Activated naive CD8-positive, alpha-beta T cell treated with anti-CD3 and anti-CD28 coated beads, Interleukin-2, amount 50 U/mL, for 16 hours (primary cell): ENCODE measurements at regions not wholly inside any gene's neighbourhood (a gene's known extent, or its start where the extent isn't known, plus 50 kb on each side); places are given as distances from the start of the nearest gene placed in this dataset.
"Not testable (repeated sequence)": the region's sequence is repeated elsewhere in the genome, so short reads cannot be mapped to it uniquely, and the experiment has no call there.

ENCODE experiments used
- DNase-seq: peaks from one replicate; pipeline ENCODE4 v3.0.0-alpha.2; 2020; ENCODE audit warnings: low read depth, low spot score

DNA sequence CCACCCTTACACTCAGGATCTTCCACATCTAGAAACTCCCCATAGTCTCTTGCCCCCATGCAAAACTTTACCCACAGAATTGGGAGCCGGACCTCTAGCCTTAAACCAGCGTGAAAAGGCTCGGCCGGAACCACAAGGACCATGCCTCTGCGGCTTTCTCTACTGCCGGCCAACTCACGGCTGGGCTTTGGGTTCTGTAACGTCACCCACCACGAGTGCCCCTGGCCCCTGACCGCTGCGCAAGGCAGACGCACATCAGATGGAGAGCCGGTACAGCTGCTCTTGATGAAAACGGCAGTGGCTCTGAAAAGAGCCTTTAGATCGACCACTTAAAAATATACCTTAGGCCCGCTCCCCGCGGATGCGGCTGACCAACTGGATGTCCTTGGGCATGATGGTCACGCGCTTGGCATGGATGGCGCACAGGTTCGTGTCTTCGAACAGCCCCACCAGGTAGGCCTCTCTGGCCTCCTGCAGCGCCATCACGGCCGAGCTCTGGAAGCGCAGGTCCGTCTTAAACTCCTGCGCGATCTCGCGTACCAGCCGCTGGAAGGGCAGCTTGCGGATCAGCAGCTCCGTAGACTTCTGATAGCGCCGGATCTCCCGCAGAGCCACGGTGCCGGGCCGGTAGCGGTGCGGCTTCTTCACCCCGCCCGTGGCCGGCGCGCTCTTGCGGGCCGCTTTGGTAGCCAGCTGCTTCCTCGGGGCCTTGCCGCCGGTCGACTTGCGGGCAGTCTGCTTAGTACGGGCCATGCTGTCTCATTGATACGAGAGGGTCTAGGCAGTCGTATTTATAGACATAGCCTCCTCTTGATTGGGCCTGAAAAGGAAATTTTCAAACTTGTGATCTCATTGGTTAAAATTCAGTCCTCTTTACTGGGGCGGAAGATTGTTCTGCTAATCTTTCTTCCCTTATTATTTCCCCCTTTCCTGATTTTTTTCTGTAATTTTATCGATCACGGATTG is 66.3 kb downstream of the FAM72C start:
- not testable (repeated sequence) for DNase-seq

DNA sequence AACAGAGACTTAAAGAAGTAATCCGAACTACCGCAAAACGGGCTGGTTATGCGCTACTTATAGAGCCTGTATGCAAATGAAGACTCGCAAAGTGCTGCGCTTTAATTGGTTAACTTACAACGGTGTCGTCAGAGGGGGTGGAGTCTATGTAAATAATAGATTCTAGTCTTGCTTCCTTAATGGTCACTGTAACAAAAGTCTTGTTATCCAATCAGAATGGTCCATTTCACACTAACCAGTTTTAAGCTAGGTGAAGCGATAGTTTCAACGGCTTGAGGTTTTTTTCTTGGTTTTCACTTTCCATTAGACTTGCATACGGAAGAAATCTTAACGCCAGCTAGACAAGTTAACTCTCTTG is 67.2 kb downstream of the FAM72C start:
- DNase-seq = not testable (repeated sequence)

DNA sequence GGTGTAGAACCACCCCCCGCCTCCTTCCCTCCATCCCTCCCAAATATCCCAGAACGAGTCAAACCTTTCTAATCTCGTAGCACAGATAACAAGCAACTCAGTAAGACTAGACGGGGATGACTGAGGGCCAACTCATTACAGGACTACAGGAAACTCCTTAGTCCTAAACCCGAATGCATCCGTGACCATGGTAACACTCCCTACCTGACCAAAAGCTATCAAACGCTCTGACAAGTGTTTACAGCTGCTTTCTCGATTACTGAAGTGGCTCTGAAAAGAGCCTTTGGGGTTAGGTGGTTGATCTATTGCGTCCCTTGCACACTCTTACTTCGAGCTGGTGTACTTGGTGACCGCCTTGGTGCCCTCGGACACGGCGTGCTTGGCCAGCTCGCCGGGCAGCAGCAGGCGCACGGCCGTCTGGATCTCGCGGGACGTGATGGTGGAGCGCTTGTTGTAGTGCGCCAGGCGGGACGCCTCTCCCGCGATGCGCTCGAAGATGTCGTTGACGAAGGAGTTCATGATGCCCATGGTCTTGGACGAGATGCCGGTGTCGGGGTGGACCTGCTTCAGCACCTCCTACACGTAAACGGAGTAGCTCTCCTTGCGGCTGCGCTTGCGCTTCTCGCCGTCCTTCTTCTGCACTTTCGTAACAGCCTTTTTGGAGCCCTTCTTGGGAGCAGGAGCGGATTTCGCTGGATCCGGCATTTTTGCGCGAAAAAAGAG is 67.7 kb downstream of the FAM72C start:
- DNase-seq = not testable (repeated sequence)

DNA sequence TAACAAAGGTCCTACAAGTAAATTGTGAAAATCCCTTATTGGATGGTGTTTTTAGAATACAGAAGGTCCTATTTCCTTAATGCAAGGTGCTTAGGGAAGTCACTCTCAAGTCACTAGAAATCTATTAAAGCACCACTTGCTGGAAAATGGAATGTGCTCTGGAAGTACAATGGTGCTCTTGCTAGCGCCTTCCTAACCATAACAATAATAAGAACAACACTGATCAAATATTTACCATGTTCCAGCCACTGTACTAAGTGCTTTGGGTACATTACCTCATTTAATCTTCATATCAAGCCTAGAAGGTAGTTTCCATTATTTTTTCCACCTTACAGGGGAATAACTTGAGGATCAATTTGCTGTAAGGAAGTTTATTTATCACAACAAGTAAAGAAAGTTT is 75.4 kb downstream of the FAM72C start:
- DNase-seq = not testable (repeated sequence)

DNA sequence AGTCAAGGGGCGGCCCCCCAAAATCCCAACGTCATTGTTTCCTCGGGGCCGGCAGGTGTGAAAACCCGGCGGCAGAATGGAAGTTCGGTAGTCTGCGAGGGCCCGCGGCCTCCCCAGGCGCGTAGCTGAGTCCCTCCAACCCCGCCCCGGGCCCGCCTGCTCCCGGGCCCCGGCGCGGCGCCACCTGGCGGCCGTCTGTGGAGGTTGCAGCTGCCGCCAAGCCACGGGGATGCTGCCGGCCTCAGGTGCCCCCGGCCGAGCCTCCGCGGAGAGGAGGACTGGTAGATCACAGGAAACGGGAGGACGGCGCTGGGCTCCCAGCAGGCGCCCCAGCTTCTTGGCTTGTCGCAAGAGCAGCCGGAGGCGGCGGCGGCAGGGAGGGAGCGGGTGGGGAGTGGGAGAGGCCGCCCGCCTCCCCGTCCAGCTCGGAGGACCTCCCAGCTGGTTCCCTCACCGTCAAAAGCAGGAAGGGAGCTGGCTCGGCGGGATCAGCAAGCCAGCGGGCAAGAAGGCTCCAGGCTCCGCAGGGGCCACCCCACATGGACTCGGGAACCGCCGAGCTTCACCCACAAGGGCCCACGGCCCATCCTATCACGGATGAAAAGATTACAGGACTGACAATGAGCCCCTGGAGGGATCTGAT is 86.7 kb downstream of the FAM72C start:
- DNase-seq = peak; percentile 47

DNA sequence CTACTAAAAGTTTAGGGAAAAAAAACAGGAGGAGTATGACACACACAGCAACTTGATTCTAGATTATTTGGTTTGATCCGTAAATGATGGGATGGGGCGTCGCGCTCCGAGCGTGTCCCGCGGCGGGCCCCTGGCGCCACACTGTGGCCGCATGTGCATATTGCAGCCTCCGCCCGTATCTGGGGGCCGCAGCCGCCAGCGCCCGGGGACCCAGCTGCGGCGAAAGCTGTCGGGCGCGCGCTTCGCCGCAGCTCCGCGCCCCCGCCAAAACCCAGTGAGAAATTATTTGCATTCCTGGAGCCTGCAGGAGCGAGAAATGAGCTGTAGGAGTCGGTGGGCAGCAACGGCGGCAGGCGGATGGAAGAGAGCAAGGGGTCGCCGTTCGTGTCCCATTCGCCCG is 87.3 kb downstream of the FAM72C start:
- peak; percentile 8 for DNase-seq

DNA sequence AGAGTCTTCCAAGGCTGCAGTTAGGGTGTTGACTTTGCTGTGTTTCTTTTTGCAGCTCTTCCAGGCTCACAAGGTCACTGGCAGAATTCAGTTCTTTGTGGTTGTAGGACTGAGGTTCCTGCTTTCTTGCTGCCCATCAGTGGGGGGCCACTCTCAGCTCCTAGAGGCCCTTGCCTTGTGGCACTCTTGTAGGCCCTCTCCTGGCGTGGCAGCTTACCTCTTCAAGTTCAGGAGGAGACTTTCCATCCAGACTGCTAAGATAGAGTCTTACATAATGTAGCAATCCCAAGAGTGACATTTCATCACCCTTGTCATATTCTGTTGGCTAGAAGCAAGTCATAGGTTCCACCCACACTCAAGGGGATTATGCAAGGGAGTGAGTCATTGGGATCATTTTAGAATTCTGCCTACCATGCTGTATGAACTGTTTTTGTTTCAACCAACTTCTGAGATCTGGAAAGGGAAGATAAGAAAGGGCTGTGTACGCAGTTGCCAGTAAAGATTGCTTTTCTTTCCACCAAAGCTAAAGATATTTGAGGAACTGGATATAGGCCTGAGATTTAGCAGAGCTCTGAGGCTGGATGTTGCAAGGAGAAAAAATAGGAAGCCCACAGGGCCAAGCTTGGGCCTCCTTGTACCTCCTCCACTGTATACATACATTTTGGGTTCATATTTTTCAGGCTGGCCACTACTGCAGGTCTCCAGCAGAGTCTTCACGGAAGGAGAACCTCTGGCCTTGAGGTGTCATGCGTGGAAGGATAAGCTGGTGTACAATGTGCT is 91.8 kb downstream of the FAM72C start:
- not testable (repeated sequence) for DNase-seq

DNA sequence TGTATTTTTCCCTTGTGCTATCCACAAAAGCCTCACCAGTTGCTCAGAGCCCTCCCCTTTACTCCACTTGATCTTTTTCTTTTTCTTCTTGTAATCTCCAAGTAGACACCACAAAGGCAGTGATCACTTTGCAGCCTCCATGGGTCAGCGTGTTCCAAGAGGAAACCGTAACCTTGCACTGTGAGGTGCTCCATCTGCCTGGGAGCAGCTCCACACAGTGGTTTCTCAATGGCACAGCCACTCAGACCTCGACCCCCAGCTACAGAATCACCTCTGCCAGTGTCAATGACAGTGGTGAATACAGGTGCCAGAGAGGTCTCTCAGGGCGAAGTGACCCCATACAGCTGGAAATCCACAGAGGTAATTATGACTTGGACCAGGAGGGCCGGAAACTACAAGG is 95.8 kb downstream of the FAM72C start:
- not testable (repeated sequence) for DNase-seq

DNA sequence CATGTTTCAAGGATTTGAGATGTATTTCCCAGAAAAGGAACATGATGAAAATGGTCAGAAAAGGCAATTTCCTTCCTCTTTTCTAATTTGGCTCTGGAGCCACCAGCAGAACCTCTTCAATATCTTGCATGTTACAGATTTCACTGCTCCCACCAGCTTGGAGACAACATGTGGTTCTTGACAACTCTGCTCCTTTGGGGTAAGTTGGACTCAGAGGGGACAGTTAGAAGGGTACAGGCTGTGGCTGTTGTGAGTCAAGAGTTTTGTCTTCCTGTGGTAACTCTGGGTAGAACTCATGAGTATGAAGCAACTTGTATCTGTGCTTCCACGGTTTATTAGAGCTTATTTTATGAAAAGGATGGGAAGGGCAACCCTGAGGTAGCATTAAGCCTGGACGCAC is 97.2 kb downstream of the FAM72C start:
- not testable (repeated sequence) for DNase-seq

DNA sequence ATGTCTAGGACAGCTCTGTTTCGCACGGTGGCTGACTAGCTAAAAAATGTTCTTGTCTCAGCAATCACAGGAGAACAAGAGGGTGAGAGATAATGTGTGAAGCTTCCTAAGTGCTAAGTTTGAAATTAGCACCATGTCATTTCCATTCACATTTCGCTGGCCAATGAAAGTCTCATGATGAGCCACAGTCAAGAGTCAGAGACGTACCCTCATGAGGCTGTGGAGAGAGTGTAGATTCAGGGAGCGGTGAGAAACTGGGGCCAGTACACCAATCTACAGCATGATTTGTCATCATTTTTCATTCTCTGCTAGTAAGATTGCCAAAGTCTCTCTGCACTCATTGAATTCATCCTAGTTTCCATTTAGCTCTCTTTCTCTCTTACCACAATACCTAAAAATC is 98.1 kb downstream of the FAM72C start:
- DNase-seq = not testable (repeated sequence)

DNA sequence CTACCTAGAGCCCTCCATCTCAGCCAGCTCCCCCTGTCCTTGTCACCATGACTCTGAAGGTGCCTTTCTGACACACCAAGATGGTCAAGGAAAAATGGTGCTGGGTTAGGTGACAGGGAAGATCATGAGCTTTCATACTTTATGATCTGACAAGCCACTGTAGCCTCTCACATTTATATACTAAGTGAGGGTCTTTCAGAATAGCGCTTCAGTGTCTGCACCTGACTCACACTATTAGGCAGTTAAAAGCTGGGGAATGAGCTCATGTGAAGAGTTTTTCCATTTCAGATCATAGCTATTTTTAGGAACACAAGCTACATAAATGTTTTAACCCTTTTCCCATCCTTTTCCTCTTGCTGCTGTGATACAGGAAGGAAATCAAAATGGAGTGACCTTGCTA is 101.4 kb downstream of the FAM72C start:
- DNase-seq = not testable (repeated sequence)

DNA sequence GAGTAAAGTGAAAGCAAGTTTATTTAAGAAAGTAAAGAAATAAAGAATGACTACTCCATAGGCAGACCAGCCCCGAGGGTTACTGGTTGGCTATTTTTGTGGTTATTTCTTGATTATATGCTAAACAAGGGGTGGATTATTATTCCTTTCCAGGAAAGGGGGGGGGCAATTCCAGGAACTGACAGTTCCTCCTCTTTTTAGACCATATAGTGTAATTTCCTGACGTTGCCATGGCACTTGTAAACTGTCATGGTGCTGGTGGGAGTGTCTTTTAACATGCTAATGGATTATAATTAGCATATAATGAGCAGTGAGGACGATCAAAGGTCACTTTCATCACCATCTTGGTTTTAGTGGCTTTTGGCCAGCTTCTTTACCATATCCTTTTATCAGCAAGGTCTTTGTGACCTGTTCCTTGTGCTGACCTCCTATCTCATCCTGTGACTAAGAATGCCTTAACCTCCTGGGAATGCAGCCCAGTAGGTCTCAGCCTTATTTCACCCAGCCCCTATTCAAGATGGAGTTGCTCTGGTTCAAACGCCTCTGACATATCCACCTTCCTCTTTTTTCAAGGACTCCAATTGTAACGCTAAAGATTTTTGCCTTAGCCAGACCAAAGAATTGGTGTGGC is 104.1 kb downstream of the FAM72C start:
- DNase-seq = not testable (repeated sequence)

DNA sequence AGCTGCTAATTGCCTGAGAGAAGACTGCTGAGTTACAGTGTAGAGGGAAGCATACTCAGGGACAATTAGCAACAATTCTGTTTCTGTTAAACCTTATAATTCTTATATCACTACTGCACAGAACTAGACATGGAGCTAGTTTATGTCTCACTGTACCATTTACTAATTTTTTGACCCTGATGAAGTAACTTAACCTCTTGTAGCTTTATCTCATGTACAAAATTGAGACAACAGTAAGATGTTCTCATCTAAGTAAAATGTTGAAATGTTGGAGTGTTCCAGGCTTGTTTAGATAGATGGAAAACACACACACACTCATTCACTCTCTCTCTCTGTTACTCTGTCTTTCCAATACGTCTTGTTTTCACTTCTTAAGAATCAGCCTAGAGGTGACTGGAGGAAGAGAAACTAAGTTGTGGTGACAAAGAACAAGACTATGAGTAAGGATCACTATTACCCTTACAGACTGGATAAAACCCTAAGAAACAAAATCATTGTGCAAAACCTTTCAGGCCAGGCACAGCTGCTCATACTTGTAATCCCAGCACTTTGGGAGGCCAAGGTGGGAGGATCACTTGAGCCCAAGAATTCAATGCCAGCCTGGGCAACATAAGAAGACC is 107.8 kb downstream of the FAM72C start:
- DNase-seq = not testable (repeated sequence)

DNA sequence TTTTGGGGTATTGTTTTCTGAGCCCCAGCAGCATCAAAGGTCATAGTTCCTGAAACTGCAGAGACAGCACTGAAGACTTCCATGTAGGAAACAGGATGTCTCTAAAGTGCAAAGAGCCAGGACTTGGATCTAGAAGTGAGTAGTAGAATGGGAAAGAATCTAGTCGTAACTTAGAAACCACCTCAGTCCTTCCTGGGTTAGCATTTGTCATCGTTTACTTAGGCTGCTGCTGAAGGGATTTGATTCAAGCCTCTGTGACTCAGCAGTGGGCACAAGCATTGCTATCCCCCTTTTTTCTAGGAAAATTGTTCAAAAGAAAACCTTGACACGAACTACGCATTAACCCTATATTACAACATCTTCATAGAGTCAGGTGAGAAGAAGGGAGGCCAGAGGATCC is 109.1 kb downstream of the FAM72C start:
- not testable (repeated sequence) for DNase-seq

DNA sequence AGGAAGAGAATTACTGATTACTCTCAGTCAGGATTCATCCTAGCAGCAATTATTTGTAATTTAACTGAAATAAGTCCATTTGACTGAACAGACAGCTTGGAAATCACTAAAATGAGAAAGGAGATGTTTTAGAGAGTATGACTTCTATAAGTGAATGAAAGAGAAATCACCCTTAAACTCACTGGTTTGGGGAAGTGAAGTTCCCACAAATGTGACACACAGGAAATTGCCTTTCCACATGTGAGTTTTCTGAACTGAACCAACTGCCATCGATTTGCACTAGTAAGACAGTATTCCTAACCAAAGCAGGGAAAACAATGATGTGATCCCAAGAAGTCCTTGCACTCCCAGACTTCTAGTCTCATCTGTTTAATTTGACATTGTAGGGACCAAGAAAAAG is 110.5 kb downstream of the FAM72C start:
- DNase-seq = not testable (repeated sequence)

DNA sequence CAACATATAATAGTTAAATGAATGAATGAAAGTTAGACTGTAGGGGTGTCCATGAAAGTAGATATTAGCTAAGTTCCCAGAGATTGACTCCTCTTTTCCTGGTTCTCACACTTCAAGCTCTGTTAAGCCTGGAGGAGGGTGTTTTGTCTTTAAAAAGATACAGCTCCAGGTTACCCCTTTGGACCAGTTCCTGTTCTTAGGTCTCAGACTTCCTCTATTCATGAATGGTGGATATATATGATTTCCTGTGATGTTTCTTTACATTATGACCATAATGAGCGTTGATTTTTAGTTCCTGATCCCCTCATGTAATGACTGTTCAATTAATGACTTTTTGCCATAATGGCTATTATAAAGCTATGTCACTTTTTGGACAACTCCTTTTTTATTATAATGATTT is 115.9 kb downstream of the FAM72C start:
- DNase-seq = not testable (repeated sequence)

DNA sequence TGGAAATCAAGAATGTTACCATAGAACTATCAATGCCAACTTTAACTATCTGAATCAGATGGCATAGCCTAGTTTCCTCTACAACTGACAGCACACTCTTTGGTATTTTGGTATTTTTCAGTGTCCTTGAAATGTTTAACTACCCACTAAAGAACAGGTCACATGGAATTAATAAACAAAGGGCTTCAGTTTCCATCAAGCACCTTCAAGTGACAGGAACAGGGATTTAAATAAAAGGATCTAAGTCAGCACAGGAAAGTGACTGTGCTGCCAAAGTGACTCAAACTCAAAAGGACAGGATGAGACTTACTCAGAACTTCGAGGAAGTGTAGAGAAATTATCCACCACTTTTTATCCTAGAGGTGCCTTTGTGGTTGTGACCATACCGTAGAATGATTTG is 117.7 kb downstream of the FAM72C start:
- DNase-seq = not testable (repeated sequence)

DNA sequence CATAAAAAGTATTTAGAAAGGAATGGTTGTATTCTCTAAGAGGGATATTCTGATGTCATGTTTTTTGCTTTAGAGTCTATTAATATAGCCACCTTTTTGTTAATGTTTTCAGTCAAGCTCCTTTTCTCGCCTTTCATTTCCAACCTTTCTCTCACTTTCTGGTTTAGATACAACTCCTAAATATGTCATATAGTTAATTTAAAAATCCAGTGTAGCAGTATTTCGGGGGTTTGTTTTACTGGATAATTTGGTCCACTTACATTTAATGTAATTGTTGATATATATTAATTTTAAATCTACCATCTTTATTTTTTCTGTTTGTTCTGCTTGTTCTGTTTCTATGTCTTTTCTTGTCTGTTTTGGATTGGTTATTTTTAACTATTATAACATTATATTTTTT is 121.1 kb downstream of the FAM72C start:
- DNase-seq = not testable (repeated sequence)

DNA sequence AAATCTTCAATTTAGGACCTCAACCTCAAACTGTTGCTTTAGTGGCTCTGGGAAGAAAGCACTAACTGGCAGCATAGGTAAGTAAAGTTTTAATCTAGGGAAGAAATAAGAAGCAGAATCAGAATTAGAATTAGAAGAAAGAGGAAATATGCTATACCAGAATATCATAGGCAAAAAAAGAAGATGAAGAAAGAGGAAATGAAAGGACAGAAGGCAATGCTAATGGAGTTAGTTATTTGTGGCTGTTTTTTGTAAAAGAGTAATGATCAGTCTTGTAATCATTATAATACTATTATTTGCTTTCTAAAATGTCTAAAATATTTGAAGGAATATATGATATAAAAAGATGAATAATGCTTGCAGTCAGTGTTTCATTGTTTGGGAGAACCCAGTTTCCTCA is 122.9 kb downstream of the FAM72C start:
- DNase-seq = not testable (repeated sequence)

DNA sequence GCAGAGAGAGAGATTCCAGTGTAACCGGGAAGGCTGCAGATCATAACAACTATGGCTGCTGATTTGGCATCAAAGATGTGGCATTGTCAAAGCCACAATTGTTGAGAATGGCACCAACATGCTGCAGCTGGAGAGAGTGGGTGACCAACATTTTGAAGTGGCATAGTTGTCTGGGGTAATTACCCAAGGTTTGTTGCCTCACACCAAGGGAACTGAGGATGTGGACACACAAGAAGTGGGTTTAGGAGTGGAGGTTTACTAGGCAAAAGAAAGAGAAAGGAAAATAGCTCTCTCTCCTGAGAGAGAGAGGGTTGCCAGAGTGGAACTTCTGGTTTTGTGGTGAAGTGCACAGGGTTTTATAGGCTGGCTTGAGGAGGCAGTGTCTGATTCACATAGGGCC is 126.6 kb downstream of the FAM72C start:
- not testable (repeated sequence) for DNase-seq
